Suprapubic skin (tissue), 4 donors: ENCODE measurements at regions not wholly inside any gene's neighbourhood (a gene's known extent, or its start where the extent isn't known, plus 50 kb on each side); places are given as distances from the start of the nearest gene placed in this dataset.

Source experiments
- DNase-seq, 2 donors: peaks; one replicate each; pipeline ENCODE4 v3.0.0-alpha.2; 2019; ENCODE audit warnings: low spot score in 2 of 2
- H3K27ac ChIP-seq: fragments of 200-600 bp; sonication (generic); one replicate; pipeline ENCODE4 v1.5.1; 2019
- H3K27me3 ChIP-seq: fragments of 200-600 bp; sonication (generic); one replicate; pipeline ENCODE4 v1.5.1; 2019
- H3K36me3 ChIP-seq: fragments of 200-600 bp; sonication (generic); one replicate; pipeline ENCODE4 v1.5.1; 2019
- H3K4me1 ChIP-seq: fragments of 200-600 bp; sonication (generic); one replicate; pipeline ENCODE4 v1.5.1; 2019
- H3K4me3 ChIP-seq: fragments of 200-600 bp; sonication (generic); one replicate; pipeline ENCODE4 v1.5.1; 2019; ENCODE audit warnings: mild to moderate bottlenecking
- H3K9me3 ChIP-seq: fragments of 200-600 bp; sonication (generic); one replicate; pipeline ENCODE4 v1.5.1; 2019
- EP300 ChIP-seq: sonication (generic); formaldehyde crosslinking; IDR thresholded peaks from one replicate; pipeline ENCODE4 v1.6.1; 2017; ENCODE audit warnings: antibody characterized with exemption
- POLR2A ChIP-seq, 2 donors: fragments of 450-650 bp; IDR thresholded peaks; one replicate each; pipeline ENCODE4 v1.6.1; 2017; ENCODE audit warnings: antibody characterized with exemption in 2 of 2, mild to moderate bottlenecking in 2 of 2, moderate library complexity in 2 of 2
- POLR2AphosphoS5 ChIP-seq, 3 donors: sonication (generic); formaldehyde crosslinking; IDR thresholded peaks; one replicate each; pipeline ENCODE4 v1.6.1; 2017; ENCODE audit warnings: antibody characterized with exemption in 3 of 3
- WGBS: methylation state at CpG from one replicate; pipeline ENCODE4 v1.1.5; 2018; 5-methylcytosine and 5-hydroxymethylcytosine counted together
- TF ChIP-seq, protein P1 (sequence below), 2 donors: fragments of 200-600 bp in 1 of 2; fragments of 450-650 bp in 1 of 2; sonication (generic) in 1 of 2; IDR thresholded peaks; one replicate each; pipeline ENCODE4 v1.5.1; 2016 to 2019; ENCODE audit warnings: antibody characterized with exemption in 2 of 2, mild to moderate bottlenecking in 1 of 2, moderate library complexity in 1 of 2

DNA sequence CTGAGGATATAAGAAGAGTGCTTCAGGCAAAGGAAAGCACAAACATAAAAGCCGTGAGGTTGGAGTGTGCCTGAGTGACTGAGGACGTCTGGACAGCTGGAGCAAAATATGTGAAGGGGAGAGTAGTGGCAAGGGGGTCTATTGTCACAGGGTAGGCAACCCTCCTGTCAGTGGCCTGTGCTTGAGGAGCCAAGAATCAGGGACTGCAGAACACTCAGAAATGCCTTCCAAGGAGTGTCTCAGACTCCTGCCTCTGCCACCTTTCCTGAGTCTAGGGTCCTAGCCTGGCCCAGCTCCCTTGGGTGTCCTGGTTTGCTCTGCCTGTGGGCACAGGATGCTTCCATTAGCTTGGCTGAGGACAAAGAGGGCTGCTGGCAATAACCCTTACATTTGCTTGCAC is 152.5 kb upstream of the PJA1 start:
- WGBS: 38% methylated on average over 2 of the region's 2 CpGs
- no peak for DNase-seq

GRCh38 chrX:69314436-69315348 is 149.4 kb upstream of the PJA1 start:
- DNase-seq: no peak
- Histone ChIP-seq H3K4me1 (no peaks in the 10 kb centered on the region), H3K27ac (no peak overlapping the region), H3K9me3 (no peaks in the 10 kb centered on the region), H3K4me3 (no peak overlapping the region), H3K27me3 (no peaks in the 10 kb centered on the region), H3K36me3 (no peaks in the 10 kb centered on the region)
- TF ChIP-seq POLR2A (IDR thresholded peaks at IDR 0.05): no peak
- TF ChIP-seq, protein P1, sequence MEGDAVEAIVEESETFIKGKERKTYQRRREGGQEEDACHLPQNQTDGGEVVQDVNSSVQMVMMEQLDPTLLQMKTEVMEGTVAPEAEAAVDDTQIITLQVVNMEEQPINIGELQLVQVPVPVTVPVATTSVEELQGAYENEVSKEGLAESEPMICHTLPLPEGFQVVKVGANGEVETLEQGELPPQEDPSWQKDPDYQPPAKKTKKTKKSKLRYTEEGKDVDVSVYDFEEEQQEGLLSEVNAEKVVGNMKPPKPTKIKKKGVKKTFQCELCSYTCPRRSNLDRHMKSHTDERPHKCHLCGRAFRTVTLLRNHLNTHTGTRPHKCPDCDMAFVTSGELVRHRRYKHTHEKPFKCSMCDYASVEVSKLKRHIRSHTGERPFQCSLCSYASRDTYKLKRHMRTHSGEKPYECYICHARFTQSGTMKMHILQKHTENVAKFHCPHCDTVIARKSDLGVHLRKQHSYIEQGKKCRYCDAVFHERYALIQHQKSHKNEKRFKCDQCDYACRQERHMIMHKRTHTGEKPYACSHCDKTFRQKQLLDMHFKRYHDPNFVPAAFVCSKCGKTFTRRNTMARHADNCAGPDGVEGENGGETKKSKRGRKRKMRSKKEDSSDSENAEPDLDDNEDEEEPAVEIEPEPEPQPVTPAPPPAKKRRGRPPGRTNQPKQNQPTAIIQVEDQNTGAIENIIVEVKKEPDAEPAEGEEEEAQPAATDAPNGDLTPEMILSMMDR (IDR thresholded peaks at IDR 0.05): no peak
- no peak for TF ChIP-seq POLR2AphosphoS5 (IDR thresholded peaks at IDR 0.05)
- TF ChIP-seq EP300: no peak
- 62% methylated on average over 19 of the region's 20 CpGs for WGBS

More for the DNA sequence above, 152.5 kb upstream of the PJA1 start:
- no peaks in the 10 kb centered on the region for H3K4me1 ChIP-seq
- TF ChIP-seq EP300 (no peak), POLR2A (IDR thresholded peaks at IDR 0.05) (no peak), POLR2AphosphoS5 (IDR thresholded peaks at IDR 0.05) (no peak)
- TF ChIP-seq, protein P1 (IDR thresholded peaks at IDR 0.05): no peak
- H3K36me3 ChIP-seq: no peaks in the 10 kb centered on the region
- no peak overlapping the region for H3K4me3 ChIP-seq
- no peaks in the 10 kb centered on the region for H3K9me3 ChIP-seq
- H3K27me3 ChIP-seq: no peaks in the 10 kb centered on the region
- no peak overlapping the region for H3K27ac ChIP-seq

DNA sequence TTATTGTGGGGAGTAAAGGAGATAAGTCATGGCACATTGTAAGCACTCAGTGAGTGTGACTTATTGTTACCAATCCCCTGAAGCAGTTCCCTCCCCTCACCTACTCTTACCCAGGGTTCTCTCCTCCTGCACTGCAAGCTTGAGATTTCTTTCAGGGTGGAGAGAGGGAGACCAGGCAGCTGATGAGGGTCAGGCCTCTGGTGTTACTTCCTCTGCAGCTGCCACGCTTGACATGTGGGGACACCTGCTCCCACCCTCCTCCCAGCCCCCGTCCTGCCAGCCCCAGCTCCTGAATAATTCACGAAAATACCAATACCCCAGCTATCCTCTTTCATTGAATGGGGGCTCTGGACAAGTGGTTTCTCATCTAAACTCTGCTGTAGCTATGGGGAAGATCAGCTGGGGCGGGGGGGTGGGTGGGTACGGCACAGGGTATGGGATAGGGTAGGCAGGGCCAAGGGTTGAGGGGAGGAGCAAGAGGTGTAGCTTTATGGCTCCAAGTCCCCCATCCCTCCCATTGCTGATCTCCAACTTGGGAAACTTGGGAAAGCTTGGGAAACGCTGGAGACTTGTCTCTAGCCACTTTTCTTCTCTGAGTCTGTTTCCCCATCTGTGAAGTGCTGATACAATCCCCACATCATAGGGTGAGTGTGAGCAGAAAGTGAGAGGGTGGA is 148.5 kb upstream of the PJA1 start:
- TF ChIP-seq POLR2AphosphoS5 (IDR thresholded peaks at IDR 0.05): no peak
- DNase-seq: no peak
- H3K36me3 ChIP-seq: no peaks in the 10 kb centered on the region
- H3K4me3 ChIP-seq: no peak overlapping the region
- no peaks in the 10 kb centered on the region for H3K9me3 ChIP-seq
- 66% methylated on average over 6 of the region's 6 CpGs for WGBS
- H3K27ac ChIP-seq: no peak overlapping the region
- H3K4me1 ChIP-seq: no peaks in the 10 kb centered on the region
- no peaks in the 10 kb centered on the region for H3K27me3 ChIP-seq

- 90% methylated on average over 11 of the region's 11 CpGs for WGBS
- H3K4me1 ChIP-seq: no peaks in the 10 kb centered on the region
- H3K27ac ChIP-seq: no peak overlapping the region
- TF ChIP-seq, protein P1 (IDR thresholded peaks at IDR 0.05): no peak
- TF ChIP-seq EP300: no peak
- H3K4me3 ChIP-seq: no peak overlapping the region
- no peak for DNase-seq
- H3K36me3 ChIP-seq: no peaks in the 10 kb centered on the region
- H3K9me3 ChIP-seq: no peaks in the 10 kb centered on the region
- no peaks in the 10 kb centered on the region for H3K27me3 ChIP-seq
These were observed 146.8 kb upstream of the PJA1 start for GRCh38 chrX:69311936-69312670.

GRCh38 chrX:69309074-69309792 is 144.0 kb upstream of the PJA1 start:
- no peaks in the 10 kb centered on the region for H3K36me3 ChIP-seq
- H3K4me1 ChIP-seq: no peaks in the 10 kb centered on the region
- H3K4me3 ChIP-seq: no peak overlapping the region
- no peak overlapping the region for H3K27ac ChIP-seq
- no peaks in the 10 kb centered on the region for H3K27me3 ChIP-seq
- TF ChIP-seq, protein P1 (IDR thresholded peaks at IDR 0.05): no peak
- TF ChIP-seq EP300 (no peak), POLR2A (IDR thresholded peaks at IDR 0.05) (no peak), POLR2AphosphoS5 (IDR thresholded peaks at IDR 0.05) (no peak)
- no peaks in the 10 kb centered on the region for H3K9me3 ChIP-seq
- WGBS: 66% methylated on average over 3 of the region's 7 CpGs
- DNase-seq: peak in 1 of 2 donors; percentile 14
